ENCODE measurements at regions not wholly inside any gene's neighbourhood (a gene's known extent, or its start where the extent isn't known, plus 50 kb on each side); places are given as distances from the start of the nearest gene placed in this dataset.
A peak's percentile ranks its signal among the peaks of the same experiment; 100 is the strongest.

GRCh38 chr13:99688776-99689175, 187.5 kb downstream of the TM9SF2 start:
- no peak for TF ChIP-seq CTCF (IDR thresholded peaks at IDR 0.05; ENCODE audit: insufficient read depth in 1 of 2, low read depth in 1 of 2, low read length in 1 of 2, severe bottlenecking in 1 of 2, unreplicated experiment in 1 of 2)
- CTCF ChIA-PET: no interaction called here
- H3K4me1 Mint-ChIP-seq (ENCODE audit: low read depth, unreplicated experiment): no peaks in the 10 kb centered on the region
- H3K4me3 ChIP-seq (ENCODE audit: low read depth, low read length): no peak overlapping the region
- H3K9me3 Mint-ChIP-seq (ENCODE audit: unreplicated experiment): no peaks in the 10 kb centered on the region
- no peaks in the 10 kb centered on the region for H3K36me3 Mint-ChIP-seq (ENCODE audit: insufficient read depth, unreplicated experiment)
- H3K36me3 ChIP-seq (ENCODE audit: control insufficient read depth, insufficient read depth, low read length): no peaks in the 10 kb centered on the region
- no peaks in the 10 kb centered on the region for H3K9me3 ChIP-seq
- BruUV-seq (replicated peaks): no TSS peak
- H3K27me3 ChIP-seq (replicated peaks; ENCODE audit: control insufficient read depth, insufficient read depth, low read length): no peaks in the 10 kb centered on the region
- no peak overlapping the region for H3K4me3 Mint-ChIP-seq (ENCODE audit: unreplicated experiment)
- H3K27ac Mint-ChIP-seq (ENCODE audit: unreplicated experiment): no peak overlapping the region
- POLR2A ChIA-PET: no interaction called here
- peaks cover 12% of the 10 kb centered on the region for H3K27me3 Mint-ChIP-seq (ENCODE audit: insufficient read depth, unreplicated experiment)
- no peaks in the 10 kb centered on the region for H3K4me1 ChIP-seq
- intact Hi-C loops (cut with micrococcal nuclease; ENCODE audit: unreplicated experiment): no loop called here
- DNase-seq: no peak

- no peaks in the 10 kb centered on the region for H3K27me3 ChIP-seq (replicated peaks; ENCODE audit: control insufficient read depth, insufficient read depth, low read length)
- no peaks in the 10 kb centered on the region for H3K9me3 Mint-ChIP-seq (ENCODE audit: unreplicated experiment)
- BruUV-seq (replicated peaks): no TSS peak
- no peaks in the 10 kb centered on the region for H3K4me1 ChIP-seq
- no peaks in the 10 kb centered on the region for H3K9me3 ChIP-seq
- H3K27me3 Mint-ChIP-seq (ENCODE audit: insufficient read depth, unreplicated experiment): peaks cover 12% of the 10 kb centered on the region
- ChIA-PET CTCF (no interaction called here), POLR2A (no interaction called here)
- no peaks in the 10 kb centered on the region for H3K4me1 Mint-ChIP-seq (ENCODE audit: low read depth, unreplicated experiment)
- no peak for DNase-seq
- no peak overlapping the region for H3K27ac Mint-ChIP-seq (ENCODE audit: unreplicated experiment)
- H3K36me3 Mint-ChIP-seq (ENCODE audit: insufficient read depth, unreplicated experiment): no peaks in the 10 kb centered on the region
- H3K4me3 ChIP-seq (ENCODE audit: low read depth, low read length): no peak overlapping the region
- no peak for TF ChIP-seq CTCF (IDR thresholded peaks at IDR 0.05; ENCODE audit: insufficient read depth in 1 of 2, low read depth in 1 of 2, low read length in 1 of 2, severe bottlenecking in 1 of 2, unreplicated experiment in 1 of 2)
- intact Hi-C loops (cut with micrococcal nuclease; ENCODE audit: unreplicated experiment): no loop called here
- no peaks in the 10 kb centered on the region for H3K36me3 ChIP-seq (ENCODE audit: control insufficient read depth, insufficient read depth, low read length)
- no peak overlapping the region for H3K4me3 Mint-ChIP-seq (ENCODE audit: unreplicated experiment)
Observed at GRCh38 chr13:99687723-99688397, 186.6 kb downstream of the TM9SF2 start.

- H3K4me3 Mint-ChIP-seq (ENCODE audit: unreplicated experiment): no peak overlapping the region
- Histone ChIP-seq H3K9me3 (no peaks in the 10 kb centered on the region), H3K27me3 (replicated peaks; ENCODE audit: control insufficient read depth, insufficient read depth, low read length) (no peaks in the 10 kb centered on the region), H3K4me3 (ENCODE audit: low read depth, low read length) (no peak overlapping the region), H3K4me1 (no peaks in the 10 kb centered on the region), H3K36me3 (ENCODE audit: control insufficient read depth, insufficient read depth, low read length) (no peaks in the 10 kb centered on the region)
- intact Hi-C loops (cut with micrococcal nuclease; ENCODE audit: unreplicated experiment): no loop called here
- H3K36me3 Mint-ChIP-seq (ENCODE audit: insufficient read depth, unreplicated experiment): no peaks in the 10 kb centered on the region
- no peak overlapping the region for H3K27ac Mint-ChIP-seq (ENCODE audit: unreplicated experiment)
- H3K27me3 Mint-ChIP-seq (ENCODE audit: insufficient read depth, unreplicated experiment): peaks cover 6% of the 10 kb centered on the region
- CTCF ChIA-PET: interaction anchor here (0.9 kb wide), 1 partner anchor 29 kb away, joined by 3 read pairs; no protein-coding TSS in a partner anchor
- peak in 1 of 2 experiments; percentile 4 for DNase-seq
- H3K4me1 Mint-ChIP-seq (ENCODE audit: low read depth, unreplicated experiment): no peaks in the 10 kb centered on the region
- H3K9me3 Mint-ChIP-seq (ENCODE audit: unreplicated experiment): no peaks in the 10 kb centered on the region
- no TSS peak for BruUV-seq (replicated peaks)
- no peak for TF ChIP-seq CTCF (IDR thresholded peaks at IDR 0.05; ENCODE audit: insufficient read depth in 1 of 2, low read depth in 1 of 2, low read length in 1 of 2, severe bottlenecking in 1 of 2, unreplicated experiment in 1 of 2)
- POLR2A ChIA-PET: no interaction called here
Observed at GRCh38 chr13:99686944-99687411, 185.7 kb downstream of the TM9SF2 start.
